ENCODE measurements at regions not wholly inside any gene's neighbourhood (a gene's known extent, or its start where the extent isn't known, plus 50 kb on each side); places are given as distances from the start of the nearest gene placed in this dataset.

DNA sequence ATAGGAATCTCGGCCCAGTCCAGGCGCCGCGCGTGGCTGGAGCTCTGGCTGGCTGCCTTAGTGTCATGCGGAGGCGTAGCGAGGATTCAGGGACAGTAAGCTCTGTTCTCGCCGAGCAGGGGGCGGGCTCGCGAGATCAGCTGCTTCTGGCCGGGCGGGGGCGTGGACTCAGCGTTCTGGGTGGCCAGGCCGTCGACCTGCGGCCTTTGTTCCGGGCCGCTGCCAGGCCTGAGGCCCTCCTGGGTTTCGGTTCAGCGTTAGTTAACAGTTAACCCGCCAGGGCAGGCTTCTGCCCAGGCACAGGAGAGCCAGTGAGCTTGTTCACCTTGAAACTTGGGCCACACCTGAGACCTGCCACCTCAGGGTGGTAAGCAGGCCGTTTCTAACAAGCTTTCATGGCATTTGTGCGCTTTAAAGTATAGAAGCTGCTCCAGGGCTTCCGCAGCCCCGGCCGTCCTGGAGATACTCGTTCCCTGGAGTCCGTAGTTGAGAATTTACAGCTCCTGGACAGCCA lies 332.2 kb upstream of the SGCG start:
- intact Hi-C loops (cut with micrococcal nuclease), result no loop called here
- Histone ChIP-seq H3K9me3 (ENCODE audit: control insufficient read depth in 1 of 2, insufficient read depth in 1 of 2, low read depth in 1 of 2, low read length in 2 of 2) (no peaks in the 10 kb centered on the region), H3K4me1 (ENCODE audit: control insufficient read depth in 1 of 2, insufficient read depth in 2 of 2, low read length in 2 of 2) (no peaks in the 10 kb centered on the region), H3K27me3 (ENCODE audit: insufficient read depth, low read length) (no peaks in the 10 kb centered on the region), H3K9me2 (ENCODE audit: insufficient read depth) (no peaks in the 10 kb centered on the region), H3K9ac (ENCODE audit: low read length) (no peak overlapping the region), H3K4me3 (replicated peaks in 1 of 2; ENCODE audit: low read depth in 1 of 2, low read length in 2 of 2) (no peak overlapping the region), H3K79me2 (ENCODE audit: insufficient read depth, low read length) (no peaks in the 10 kb centered on the region), H3K27ac (ENCODE audit: low read depth, low read length) (no peak overlapping the region), H2AFZ (ENCODE audit: low read depth, low read length, poor library complexity, severe bottlenecking) (no peak overlapping the region), H3K4me2 (ENCODE audit: low read length) (no peak overlapping the region), H3K36me3 (ENCODE audit: control insufficient read depth in 1 of 2, insufficient read depth in 2 of 2, low read length in 2 of 2) (no peaks in the 10 kb centered on the region), H4K20me1 (ENCODE audit: insufficient read depth) (no peaks in the 10 kb centered on the region)
- ChIA-PET RAD21 (ENCODE audit: low non-redundant PET in 1 of 2, low total read pairs in 2 of 2, uncharacterized antibody in 2 of 2, unreplicated experiment in 2 of 2) (no interaction called here), POLR2A (no interaction called here), CTCF (no interaction called here)
- no peak for ATAC-seq
- no TSS peak for BruUV-seq (replicated peaks)
- TF ChIP-seq TCF7L2 (IDR thresholded peaks at IDR 0.05; ENCODE audit: borderline replicate concordance, extremely low read depth, insufficient read depth, insufficient read length) (no peak), YY1 (IDR thresholded peaks at IDR 0.05; ENCODE audit: extremely low read depth, insufficient replicate concordance, low read depth, low read length) (no peak), POLR2A (IDR thresholded peaks at IDR 0.05; ENCODE audit: borderline replicate concordance, extremely low read depth, insufficient read depth, insufficient read length) (no peak), POLR2AphosphoS5 (IDR thresholded peaks at IDR 0.05; ENCODE audit: low read depth, low read length) (no peak), CEBPB (IDR thresholded peaks at IDR 0.05; ENCODE audit: low read depth) (no peak), EGR1 (IDR thresholded peaks at IDR 0.05; ENCODE audit: low read depth) (no peak), ZNF274 (IDR thresholded peaks at IDR 0.05; ENCODE audit: low read depth, low read length) (no peak), ZFX (IDR thresholded peaks at IDR 0.05) (no peak)
- TF ChIP-seq, protein P1, sequence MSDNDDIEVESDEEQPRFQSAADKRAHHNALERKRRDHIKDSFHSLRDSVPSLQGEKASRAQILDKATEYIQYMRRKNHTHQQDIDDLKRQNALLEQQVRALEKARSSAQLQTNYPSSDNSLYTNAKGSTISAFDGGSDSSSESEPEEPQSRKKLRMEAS (IDR thresholded peaks at IDR 0.05), result no peak
- TF ChIP-seq, protein P2, sequence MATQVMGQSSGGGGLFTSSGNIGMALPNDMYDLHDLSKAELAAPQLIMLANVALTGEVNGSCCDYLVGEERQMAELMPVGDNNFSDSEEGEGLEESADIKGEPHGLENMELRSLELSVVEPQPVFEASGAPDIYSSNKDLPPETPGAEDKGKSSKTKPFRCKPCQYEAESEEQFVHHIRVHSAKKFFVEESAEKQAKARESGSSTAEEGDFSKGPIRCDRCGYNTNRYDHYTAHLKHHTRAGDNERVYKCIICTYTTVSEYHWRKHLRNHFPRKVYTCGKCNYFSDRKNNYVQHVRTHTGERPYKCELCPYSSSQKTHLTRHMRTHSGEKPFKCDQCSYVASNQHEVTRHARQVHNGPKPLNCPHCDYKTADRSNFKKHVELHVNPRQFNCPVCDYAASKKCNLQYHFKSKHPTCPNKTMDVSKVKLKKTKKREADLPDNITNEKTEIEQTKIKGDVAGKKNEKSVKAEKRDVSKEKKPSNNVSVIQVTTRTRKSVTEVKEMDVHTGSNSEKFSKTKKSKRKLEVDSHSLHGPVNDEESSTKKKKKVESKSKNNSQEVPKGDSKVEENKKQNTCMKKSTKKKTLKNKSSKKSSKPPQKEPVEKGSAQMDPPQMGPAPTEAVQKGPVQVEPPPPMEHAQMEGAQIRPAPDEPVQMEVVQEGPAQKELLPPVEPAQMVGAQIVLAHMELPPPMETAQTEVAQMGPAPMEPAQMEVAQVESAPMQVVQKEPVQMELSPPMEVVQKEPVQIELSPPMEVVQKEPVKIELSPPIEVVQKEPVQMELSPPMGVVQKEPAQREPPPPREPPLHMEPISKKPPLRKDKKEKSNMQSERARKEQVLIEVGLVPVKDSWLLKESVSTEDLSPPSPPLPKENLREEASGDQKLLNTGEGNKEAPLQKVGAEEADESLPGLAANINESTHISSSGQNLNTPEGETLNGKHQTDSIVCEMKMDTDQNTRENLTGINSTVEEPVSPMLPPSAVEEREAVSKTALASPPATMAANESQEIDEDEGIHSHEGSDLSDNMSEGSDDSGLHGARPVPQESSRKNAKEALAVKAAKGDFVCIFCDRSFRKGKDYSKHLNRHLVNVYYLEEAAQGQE (IDR thresholded peaks at IDR 0.05; ENCODE audit: low read depth), result no peak
- TF ChIP-seq, protein P3, sequence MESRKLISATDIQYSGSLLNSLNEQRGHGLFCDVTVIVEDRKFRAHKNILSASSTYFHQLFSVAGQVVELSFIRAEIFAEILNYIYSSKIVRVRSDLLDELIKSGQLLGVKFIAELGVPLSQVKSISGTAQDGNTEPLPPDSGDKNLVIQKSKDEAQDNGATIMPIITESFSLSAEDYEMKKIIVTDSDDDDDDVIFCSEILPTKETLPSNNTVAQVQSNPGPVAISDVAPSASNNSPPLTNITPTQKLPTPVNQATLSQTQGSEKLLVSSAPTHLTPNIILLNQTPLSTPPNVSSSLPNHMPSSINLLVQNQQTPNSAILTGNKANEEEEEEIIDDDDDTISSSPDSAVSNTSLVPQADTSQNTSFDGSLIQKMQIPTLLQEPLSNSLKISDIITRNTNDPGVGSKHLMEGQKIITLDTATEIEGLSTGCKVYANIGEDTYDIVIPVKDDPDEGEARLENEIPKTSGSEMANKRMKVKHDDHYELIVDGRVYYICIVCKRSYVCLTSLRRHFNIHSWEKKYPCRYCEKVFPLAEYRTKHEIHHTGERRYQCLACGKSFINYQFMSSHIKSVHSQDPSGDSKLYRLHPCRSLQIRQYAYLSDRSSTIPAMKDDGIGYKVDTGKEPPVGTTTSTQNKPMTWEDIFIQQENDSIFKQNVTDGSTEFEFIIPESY (IDR thresholded peaks at IDR 0.05; ENCODE audit: extremely low read depth, insufficient replicate concordance, low read length), result no peak
- TF ChIP-seq, protein P4, sequence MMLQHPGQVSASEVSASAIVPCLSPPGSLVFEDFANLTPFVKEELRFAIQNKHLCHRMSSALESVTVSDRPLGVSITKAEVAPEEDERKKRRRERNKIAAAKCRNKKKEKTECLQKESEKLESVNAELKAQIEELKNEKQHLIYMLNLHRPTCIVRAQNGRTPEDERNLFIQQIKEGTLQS (IDR thresholded peaks at IDR 0.05), result no peak
- DNase-seq (ENCODE audit: low read depth, low spot score), result no peak

Data from HCT116 (cell line).